OCI-LY7 (cell line): ENCODE measurements at regions not wholly inside any gene's neighbourhood (a gene's known extent, or its start where the extent isn't known, plus 50 kb on each side); places are given as distances from the start of the nearest gene placed in this dataset.
"Not testable (repeated sequence)": the region's sequence is repeated elsewhere in the genome, so short reads cannot be mapped to it uniquely, and the experiment has no call there.

Source experiments
- BruUV-seq: library from RNA; stranded (reverse); fragments of 400-500 nt; replicated peaks from 2 replicates; lab custom pipeline; 2021; lab: Mats Ljungman, UMichigan
- CTCF ChIA-PET: fragments of 300-600 bp; sonication (Branson Sonifier 250); formaldehyde crosslinking; loops from one replicate; lab custom pipeline; 2022; ENCODE audit warnings: antibody characterized with exemption; ENCODE audit not compliant: unreplicated experiment; lab: Charles Lee
- POLR2A ChIA-PET: fragments of 300-600 bp; sonication (Branson Sonifier 250); formaldehyde crosslinking; loops from one replicate; lab custom pipeline; 2022; ENCODE audit warnings: antibody characterized with exemption; lab: Charles Lee
- DNase-seq: peaks from one replicate; pipeline ENCODE4 v3.0.0-alpha.2; 2015; ENCODE audit warnings: low spot score
- H2AFZ ChIP-seq: fragments of 200-600 bp; sonication (generic), shearing (Covaris generic); 2 replicates; pipeline ENCODE4 v1.6.1; 2014; ENCODE audit warnings: mild to moderate bottlenecking, antibody characterized with exemption, low read length, moderate library complexity
- H3K27ac ChIP-seq: fragments of 200-600 bp; sonication (generic); 2 replicates; pipeline ENCODE4 v1.5.1; 2014; ENCODE audit warnings: mixed run types, low read depth, mild to moderate bottlenecking, moderate library complexity, low read length, inconsistent platforms; ENCODE audit not compliant: poor library complexity, severe bottlenecking
- H3K36me3 ChIP-seq: fragments of 200-600 bp; sonication (generic); 2 replicates; pipeline ENCODE4 v1.6.1; 2014; ENCODE audit warnings: mild to moderate bottlenecking, antibody characterized with exemption, low read length, moderate library complexity, mixed read lengths; ENCODE audit not compliant: insufficient read depth
- H3K4me1 ChIP-seq: fragments of 200-600 bp; sonication (generic); 2 replicates; pipeline ENCODE4 v1.5.1; 2014; ENCODE audit warnings: mild to moderate bottlenecking, low read length; ENCODE audit not compliant: insufficient read depth, poor library complexity, severe bottlenecking
- H3K4me2 ChIP-seq: fragments of 200-600 bp; sonication (generic); 2 replicates; pipeline ENCODE4 v1.6.1; 2014; ENCODE audit warnings: mild to moderate bottlenecking, low read length
- H3K4me3 ChIP-seq: fragments of 200-600 bp; sonication (generic); 2 replicates; pipeline ENCODE4 v1.5.1; 2014; ENCODE audit warnings: mild to moderate bottlenecking, low read depth, low read length; ENCODE audit not compliant: poor library complexity, severe bottlenecking
- H3K79me2 ChIP-seq: fragments of 200-600 bp; sonication (generic); 2 replicates; pipeline ENCODE4 v1.6.1; 2016; ENCODE audit warnings: low read depth, mild to moderate bottlenecking, low read length, moderate library complexity, mixed read lengths; ENCODE audit not compliant: insufficient read depth
- H3K9me2 ChIP-seq: fragments of 200-600 bp; sonication (generic); 2 replicates; pipeline ENCODE4 v1.6.1; 2016; ENCODE audit warnings: mild to moderate bottlenecking, low read length, mixed read lengths; ENCODE audit not compliant: insufficient read depth
- H3K9me3 ChIP-seq: fragments of 200-600 bp; sonication (generic); 2 replicates; pipeline ENCODE4 v1.6.1; 2014; ENCODE audit warnings: mild to moderate bottlenecking, mixed run types, low read length, mixed read lengths
- H4K20me1 ChIP-seq: fragments of 200-600 bp; sonication (generic); 2 replicates; pipeline ENCODE4 v1.6.1; 2014; ENCODE audit warnings: mild to moderate bottlenecking, antibody characterized with exemption, low read length, moderate library complexity, mixed read lengths; ENCODE audit not compliant: insufficient read depth
- CTCF ChIP-seq: fragments of 200-600 bp; sonication (generic); conservative IDR thresholded peaks from 2 replicates; pipeline ENCODE4 v1.5.1; 2014; ENCODE audit warnings: mild to moderate bottlenecking, antibody characterized with exemption, low read length, moderate library complexity, mixed read lengths
- EZH2phosphoT487 ChIP-seq: fragments of 200-600 bp; sonication (generic); IDR thresholded peaks from 2 replicates; pipeline ENCODE4 v1.6.1; 2018; ENCODE audit warnings: low read depth, borderline replicate concordance, mild to moderate bottlenecking, mixed run types, antibody characterized with exemption, low read length, moderate library complexity, mixed read lengths
- intact Hi-C: fragments of 100-400 bp; cut with micrococcal nuclease; formaldehyde crosslinking; loops from one replicate; pipeline ENCODE4 v1.10.0; 2022; ENCODE audit not compliant: unreplicated experiment

GRCh38 chr7:6934981-6935380 is 108.9 kb upstream of the CCZ1B start:
- no peak overlapping the region for H3K27ac ChIP-seq
- no peaks in the 10 kb centered on the region for H3K4me1 ChIP-seq
- H4K20me1 ChIP-seq: no peaks in the 10 kb centered on the region
- no TSS peak for BruUV-seq
- no peak for TF ChIP-seq CTCF
- TF ChIP-seq EZH2phosphoT487: no peak
- CTCF ChIA-PET: no interaction called here
- H3K9me2 ChIP-seq: no peaks in the 10 kb centered on the region
- POLR2A ChIA-PET: no interaction called here
- no peak overlapping the region for H2AFZ ChIP-seq
- H3K9me3 ChIP-seq: no peaks in the 10 kb centered on the region
- intact Hi-C loops: no loop called here
- H3K79me2 ChIP-seq: no peaks in the 10 kb centered on the region
- DNase-seq: no peak
- H3K4me2 ChIP-seq: no peak overlapping the region
- H3K36me3 ChIP-seq: no peaks in the 10 kb centered on the region
- H3K4me3 ChIP-seq: no peak overlapping the region

- DNase-seq, H3K27ac ChIP-seq, POLR2A ChIA-PET, H2AFZ ChIP-seq, H3K4me1 ChIP-seq, BruUV-seq, H3K9me3 ChIP-seq, H3K4me2 ChIP-seq, H3K4me3 ChIP-seq, H3K79me2 ChIP-seq, H3K36me3 ChIP-seq, CTCF ChIA-PET, intact Hi-C loops, H4K20me1 ChIP-seq, H3K9me2 ChIP-seq: not testable (repeated sequence)
These were observed 110.6 kb upstream of the CCZ1B start for GRCh38 chr7:6936626-6937025.

- H3K4me2 ChIP-seq, H3K9me3 ChIP-seq, H3K9me2 ChIP-seq, H3K36me3 ChIP-seq, DNase-seq, BruUV-seq, CTCF ChIA-PET, H2AFZ ChIP-seq, H3K79me2 ChIP-seq, POLR2A ChIA-PET, H4K20me1 ChIP-seq, H3K27ac ChIP-seq, H3K4me3 ChIP-seq, H3K4me1 ChIP-seq, intact Hi-C loops: not testable (repeated sequence)
These were observed 111.7 kb upstream of the CCZ1B start for GRCh38 chr7:6937746-6938145.

- H3K9me2 ChIP-seq, H3K79me2 ChIP-seq, POLR2A ChIA-PET, intact Hi-C loops, H3K4me3 ChIP-seq, CTCF ChIA-PET, H3K9me3 ChIP-seq, H2AFZ ChIP-seq, BruUV-seq, H3K4me1 ChIP-seq, H3K27ac ChIP-seq, H4K20me1 ChIP-seq, H3K4me2 ChIP-seq, H3K36me3 ChIP-seq: not testable (repeated sequence)
- peak; percentile 3 for DNase-seq
- TF ChIP-seq CTCF: peak; percentile 61
These were observed 112.2 kb upstream of the CCZ1B start for GRCh38 chr7:6938284-6938683.

GRCh38 chr7:6939126-6939525 is 113.1 kb upstream of the CCZ1B start:
- H4K20me1 ChIP-seq, CTCF ChIA-PET: not testable (repeated sequence)

More at GRCh38 chr7:6939126-6939525, 113.1 kb upstream of the CCZ1B start:
- POLR2A ChIA-PET, H3K4me2 ChIP-seq, H3K27ac ChIP-seq, H3K9me2 ChIP-seq, DNase-seq, H3K4me3 ChIP-seq, H3K79me2 ChIP-seq, H3K36me3 ChIP-seq, H3K9me3 ChIP-seq, H2AFZ ChIP-seq, H3K4me1 ChIP-seq, BruUV-seq, intact Hi-C loops: not testable (repeated sequence)
